ENCODE measurements at regions not wholly inside any gene's neighbourhood (a gene's known extent, or its start where the extent isn't known, plus 50 kb on each side); places are given as distances from the start of the nearest gene placed in this dataset.
"Not testable (repeated sequence)": the region's sequence is repeated elsewhere in the genome, so short reads cannot be mapped to it uniquely, and the experiment has no call there.

DNA sequence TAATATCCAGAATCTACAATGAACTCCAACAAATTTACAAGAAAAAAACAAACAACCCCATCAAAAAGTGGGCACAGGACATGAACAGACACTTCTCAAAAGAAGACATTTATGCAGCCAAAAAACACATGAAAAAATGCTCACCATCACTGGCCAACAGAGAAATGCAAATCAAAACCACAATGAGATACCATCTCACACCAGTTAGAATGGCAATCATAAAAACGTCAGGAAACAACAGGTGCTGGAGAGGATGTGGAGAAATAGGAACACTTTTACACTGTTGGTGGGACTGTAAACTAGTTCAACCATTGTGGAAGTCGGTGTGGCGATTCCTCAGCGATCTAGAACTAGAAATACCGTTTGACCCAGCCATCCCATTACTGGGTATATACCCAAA, 1250.1 kb downstream of the FSCB start (continued):
- TF ChIP-seq, protein P1, sequence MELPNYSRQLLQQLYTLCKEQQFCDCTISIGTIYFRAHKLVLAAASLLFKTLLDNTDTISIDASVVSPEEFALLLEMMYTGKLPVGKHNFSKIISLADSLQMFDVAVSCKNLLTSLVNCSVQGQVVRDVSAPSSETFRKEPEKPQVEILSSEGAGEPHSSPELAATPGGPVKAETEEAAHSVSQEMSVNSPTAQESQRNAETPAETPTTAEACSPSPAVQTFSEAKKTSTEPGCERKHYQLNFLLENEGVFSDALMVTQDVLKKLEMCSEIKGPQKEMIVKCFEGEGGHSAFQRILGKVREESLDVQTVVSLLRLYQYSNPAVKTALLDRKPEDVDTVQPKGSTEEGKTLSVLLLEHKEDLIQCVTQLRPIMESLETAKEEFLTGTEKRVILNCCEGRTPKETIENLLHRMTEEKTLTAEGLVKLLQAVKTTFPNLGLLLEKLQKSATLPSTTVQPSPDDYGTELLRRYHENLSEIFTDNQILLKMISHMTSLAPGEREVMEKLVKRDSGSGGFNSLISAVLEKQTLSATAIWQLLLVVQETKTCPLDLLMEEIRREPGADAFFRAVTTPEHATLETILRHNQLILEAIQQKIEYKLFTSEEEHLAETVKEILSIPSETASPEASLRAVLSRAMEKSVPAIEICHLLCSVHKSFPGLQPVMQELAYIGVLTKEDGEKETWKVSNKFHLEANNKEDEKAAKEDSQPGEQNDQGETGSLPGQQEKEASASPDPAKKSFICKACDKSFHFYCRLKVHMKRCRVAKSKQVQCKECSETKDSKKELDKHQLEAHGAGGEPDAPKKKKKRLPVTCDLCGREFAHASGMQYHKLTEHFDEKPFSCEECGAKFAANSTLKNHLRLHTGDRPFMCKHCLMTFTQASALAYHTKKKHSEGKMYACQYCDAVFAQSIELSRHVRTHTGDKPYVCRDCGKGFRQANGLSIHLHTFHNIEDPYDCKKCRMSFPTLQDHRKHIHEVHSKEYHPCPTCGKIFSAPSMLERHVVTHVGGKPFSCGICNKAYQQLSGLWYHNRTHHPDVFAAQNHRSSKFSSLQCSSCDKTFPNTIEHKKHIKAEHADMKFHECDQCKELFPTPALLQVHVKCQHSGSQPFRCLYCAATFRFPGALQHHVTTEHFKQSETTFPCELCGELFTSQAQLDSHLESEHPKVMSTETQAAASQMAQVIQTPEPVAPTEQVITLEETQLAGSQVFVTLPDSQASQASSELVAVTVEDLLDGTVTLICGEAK (IDR thresholded peaks at IDR 0.05) = peak; percentile 8
- TF ChIP-seq, protein P1 (CRISPR knock-in tag; IDR thresholded peaks at IDR 0.05) = not testable (repeated sequence)
- TF ChIP-seq SOX6 (IDR thresholded peaks at IDR 0.05) = 0 out of 2 replicates have a peak, but pooled peaks have one; percentile 57
- TF ChIP-seq SOX6 (CRISPR knock-in tag; IDR thresholded peaks at IDR 0.05) = not testable (repeated sequence)
- TF ChIP-seq TRIM22 (IDR thresholded peaks at IDR 0.05) = 0 out of 2 replicates have a peak, but pooled peaks have one; percentile 10
- TF ChIP-seq ZNF282 (IDR thresholded peaks at IDR 0.05; ENCODE audit: partially characterized antibody) = peak; percentile 4
- TF ChIP-seq PHB2 (IDR thresholded peaks at IDR 0.05; ENCODE audit: partially characterized antibody) = peak; percentile 94
